HG03196 (cell line): ENCODE measurements at regions not wholly inside any gene's neighbourhood (a gene's known extent, or its start where the extent isn't known, plus 50 kb on each side); places are given as distances from the start of the nearest gene placed in this dataset.
"Not testable (repeated sequence)": the region's sequence is repeated elsewhere in the genome, so short reads cannot be mapped to it uniquely, and the experiment has no call there.

Source experiments
- ATAC-seq: cut with Tn5 transposase; IDR thresholded peaks from one replicate; pipeline ENCODE4 v1.9.1; 2021; ENCODE audit not compliant: unreplicated experiment

GRCh38 chr4:33453916-33454315 is 2733.7 kb downstream of the PCDH7 start:
- no peak for ATAC-seq

DNA sequence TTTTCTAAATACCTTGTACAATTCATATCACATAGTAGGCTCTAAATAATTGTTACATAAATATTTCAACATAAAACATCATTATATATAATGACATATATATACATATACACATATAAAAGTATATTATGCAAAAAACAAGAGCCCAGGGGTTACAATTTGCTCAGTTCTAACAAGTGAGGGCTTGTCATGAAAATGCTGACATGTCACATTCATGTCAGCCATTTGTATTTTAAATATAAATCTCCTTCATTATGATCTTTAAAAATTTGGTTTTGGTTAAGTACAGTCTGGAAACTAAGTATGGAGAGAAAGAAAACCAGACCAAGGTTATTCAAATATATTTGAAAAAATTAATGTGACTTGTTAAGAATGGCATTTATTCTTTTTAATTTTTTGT is 2745.4 kb downstream of the PCDH7 start:
- no peak for ATAC-seq

DNA sequence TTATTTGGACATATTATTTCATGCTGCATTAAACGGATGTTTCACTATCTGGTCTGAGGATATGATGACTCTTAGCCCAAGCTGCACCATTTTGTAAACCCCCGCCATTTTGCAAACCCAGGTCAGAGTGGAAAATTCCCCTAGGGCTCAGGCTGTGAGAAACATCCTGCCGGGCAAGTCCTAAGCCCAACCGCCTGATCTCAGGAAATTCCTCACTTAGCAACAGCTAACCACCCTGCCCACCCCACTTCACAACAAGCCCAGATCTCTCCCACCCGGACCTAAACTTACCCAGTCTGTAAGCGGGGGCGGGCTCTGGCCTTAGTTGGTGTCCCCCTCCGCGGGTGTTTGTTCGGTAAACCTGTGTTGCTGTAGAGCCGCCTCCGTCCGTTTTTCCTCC is 2747.1 kb downstream of the PCDH7 start:
- ATAC-seq, result no peak

GRCh38 chr4:33470805-33471204 is 2750.6 kb downstream of the PCDH7 start:
- no peak for ATAC-seq

DNA sequence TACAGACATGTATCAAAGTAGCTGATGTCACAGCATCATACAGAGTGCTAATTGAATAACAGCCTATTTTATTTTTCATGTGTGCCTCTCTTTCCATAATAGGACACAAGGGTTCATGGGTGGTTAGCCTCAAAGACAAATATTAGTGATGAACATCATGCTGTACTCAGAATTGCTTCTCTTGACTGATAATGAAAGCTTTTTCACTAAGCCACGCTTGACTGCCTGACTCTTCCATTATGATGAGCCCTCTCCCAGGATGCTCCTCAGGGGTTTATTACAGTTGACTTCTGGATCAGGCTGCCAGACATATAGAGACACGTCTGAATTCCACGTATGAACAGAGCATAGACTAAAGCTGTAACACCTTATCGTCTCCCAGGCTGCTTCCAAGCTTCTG is 2757.5 kb downstream of the PCDH7 start:
- ATAC-seq, result no peak

- no peak for ATAC-seq
These were observed 2761.5 kb downstream of the ARAP2 start for GRCh38 chr4:33482773-33483172.

DNA sequence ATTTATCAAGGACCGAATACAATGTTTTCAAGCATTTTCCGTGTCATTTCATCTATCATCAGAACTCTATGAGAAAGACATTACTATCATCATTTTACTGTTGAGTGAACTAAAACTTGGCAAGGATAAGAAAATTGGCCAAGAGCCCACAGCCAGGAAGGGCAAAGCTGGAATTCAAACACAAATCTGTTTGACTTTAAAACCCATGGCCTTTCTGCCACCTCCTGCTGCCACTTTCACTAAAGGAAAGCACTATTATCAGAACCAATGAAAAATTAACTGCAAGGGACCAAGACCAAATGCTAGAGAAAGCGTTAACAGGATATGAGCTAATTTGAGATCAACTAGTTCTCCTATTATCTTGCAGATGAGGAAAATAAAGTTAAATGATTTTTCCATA is 2759.2 kb downstream of the ARAP2 start:
- no peak for ATAC-seq

DNA sequence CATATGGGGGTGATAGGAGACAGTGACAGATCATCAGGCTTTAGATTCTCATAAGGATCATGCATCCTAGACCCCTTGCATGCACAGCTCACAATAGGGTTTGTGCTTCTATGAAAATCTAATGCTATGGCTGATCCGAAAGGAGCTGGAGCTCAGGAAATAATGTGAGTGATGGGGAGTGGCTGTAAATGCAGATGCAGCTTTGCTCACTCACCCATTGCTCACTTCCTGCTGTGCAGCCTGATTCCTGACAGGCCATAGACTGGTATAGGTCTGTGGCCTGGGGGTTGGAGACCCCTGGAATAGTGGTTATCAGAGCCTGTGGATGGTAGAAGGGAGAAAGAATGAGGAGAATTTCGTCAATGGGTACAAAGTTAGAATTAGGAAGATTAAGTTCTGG is 2751.1 kb downstream of the ARAP2 start:
- no peak for ATAC-seq

GRCh38 chr4:33494150-33494549 is 2750.2 kb downstream of the ARAP2 start:
- no peak for ATAC-seq

DNA sequence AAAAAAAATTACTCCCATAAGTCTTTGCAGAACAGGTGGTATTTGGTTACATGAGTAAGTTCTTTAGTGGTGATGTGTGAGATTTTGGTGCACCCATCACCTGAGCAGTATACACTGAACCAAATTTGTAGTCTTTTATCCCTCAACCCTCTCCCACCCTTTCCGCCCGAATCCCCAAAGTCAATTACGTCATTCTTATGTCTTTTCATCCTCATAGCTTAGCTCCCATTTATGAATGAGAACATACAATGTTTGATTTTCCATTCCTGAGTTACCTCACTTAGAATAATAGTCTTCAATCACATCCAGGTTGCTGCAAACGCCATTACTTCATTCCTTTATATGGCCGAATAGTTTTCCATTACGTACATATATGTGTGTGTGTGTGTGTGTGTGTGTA is 2742.7 kb downstream of the ARAP2 start:
- ATAC-seq, result not testable (repeated sequence)

GRCh38 chr4:33512397-33512796 is 2731.9 kb downstream of the ARAP2 start:
- ATAC-seq, result no peak

DNA sequence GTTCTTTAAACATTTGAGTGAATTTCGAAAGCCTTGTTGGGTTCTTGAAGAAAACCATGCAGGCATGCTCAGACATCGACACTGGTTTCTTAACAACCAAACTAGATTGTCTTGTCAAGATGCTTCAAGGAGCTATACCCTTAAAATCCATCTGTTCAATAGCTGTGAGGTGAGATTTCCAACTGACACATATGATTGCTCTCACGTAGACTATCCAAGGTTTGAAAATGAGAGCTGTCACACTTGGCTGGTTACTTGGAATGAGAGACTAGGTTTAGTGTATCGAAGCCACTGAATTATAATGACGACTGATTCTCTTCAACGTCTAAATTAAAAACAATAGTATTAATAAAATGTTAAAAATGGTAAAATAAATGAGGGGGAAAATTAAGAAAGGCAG is 2725.5 kb downstream of the ARAP2 start:
- ATAC-seq, result no peak

- no peak for ATAC-seq
These were observed 2711.5 kb downstream of the ARAP2 start for GRCh38 chr4:33532821-33533220.

GRCh38 chr4:33536898-33537297 is 2707.4 kb downstream of the ARAP2 start:
- ATAC-seq, result no peak

DNA sequence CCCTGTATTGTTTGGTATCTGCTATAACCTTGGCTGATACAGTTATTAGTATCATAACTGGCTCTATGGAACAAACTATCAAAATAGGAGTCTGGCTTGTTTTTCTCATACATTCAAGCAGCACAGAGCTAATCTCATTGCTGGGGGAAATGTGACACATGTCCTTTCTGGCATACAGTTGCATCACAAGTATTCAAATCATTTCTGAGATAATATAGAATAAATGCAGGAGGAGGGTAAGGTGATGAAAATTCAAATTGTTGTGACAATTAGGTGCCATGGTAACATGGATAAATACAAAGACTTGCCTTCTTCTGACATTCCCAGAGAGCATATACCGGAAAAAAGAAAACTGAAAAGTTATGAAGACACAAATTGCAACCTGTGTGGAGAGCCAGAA is 2706.8 kb downstream of the ARAP2 start:
- ATAC-seq, result no peak

DNA sequence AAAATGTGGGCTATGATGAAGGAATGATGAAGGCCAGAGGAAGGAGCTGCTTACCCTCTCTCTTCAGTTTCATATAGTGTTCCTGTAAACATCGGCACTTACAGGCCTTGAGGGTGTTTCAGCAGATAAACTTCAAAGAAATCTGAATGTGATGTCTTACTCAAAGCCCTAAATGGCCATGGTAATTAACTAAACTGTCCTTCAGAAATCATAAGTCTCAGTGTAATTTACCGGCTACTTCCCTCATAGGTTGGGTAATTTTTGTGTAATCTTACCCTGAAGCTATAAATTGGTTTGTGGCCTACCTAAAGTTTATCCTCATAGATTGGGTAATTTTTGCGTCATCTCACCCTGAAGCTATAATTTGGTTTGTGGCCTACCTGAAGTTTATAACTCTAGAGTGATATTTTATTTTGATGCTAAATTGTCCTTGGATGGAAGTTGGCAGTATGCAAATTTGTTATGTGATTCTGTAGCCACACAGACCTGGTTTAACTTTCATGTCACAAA is 2700.3 kb downstream of the ARAP2 start:
- ATAC-seq, result no peak

- no peak for ATAC-seq
These were observed 2693.1 kb downstream of the ARAP2 start for GRCh38 chr4:33551244-33551643.

DNA sequence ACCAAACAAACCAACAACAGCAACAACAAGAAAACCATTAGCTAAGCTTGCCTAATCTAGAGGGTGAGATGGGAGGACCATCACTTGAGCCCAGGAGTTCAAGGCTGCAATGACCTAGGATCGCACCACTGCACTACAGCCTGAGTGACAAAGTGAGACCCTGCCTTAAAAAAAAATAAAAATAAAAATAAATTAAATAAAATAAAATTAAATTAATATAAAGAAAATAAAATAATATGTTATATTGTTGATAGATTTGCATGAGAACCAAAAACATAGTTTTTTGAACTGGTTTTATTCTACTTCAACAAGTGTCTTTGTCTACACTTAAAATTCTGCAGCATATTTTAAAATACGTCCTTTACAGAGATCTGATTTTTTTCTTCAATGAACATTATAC is 2683.1 kb downstream of the ARAP2 start:
- ATAC-seq, result no peak

- no peak for ATAC-seq
These were observed 2677.7 kb downstream of the ARAP2 start for GRCh38 chr4:33566649-33567048.

DNA sequence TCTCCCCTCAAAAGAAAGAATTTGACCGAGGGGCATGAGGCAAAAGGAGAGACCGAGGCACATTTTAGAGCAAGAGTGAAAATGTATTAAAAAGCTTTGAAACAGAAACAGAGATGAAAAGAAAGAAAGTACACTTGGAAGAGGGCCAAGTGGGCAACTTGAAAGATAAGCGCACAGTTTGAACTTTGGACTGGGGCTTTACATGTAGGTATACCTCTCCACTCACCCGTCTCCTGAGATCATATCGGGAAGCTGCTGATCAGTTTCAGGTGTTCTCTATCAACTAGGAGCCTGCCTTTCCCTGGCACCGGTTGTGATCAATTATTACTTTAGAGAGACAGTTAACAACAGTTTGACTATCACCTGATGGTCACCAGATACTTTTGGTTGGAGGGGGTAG is 2666.5 kb downstream of the ARAP2 start:
- ATAC-seq, result no peak

DNA sequence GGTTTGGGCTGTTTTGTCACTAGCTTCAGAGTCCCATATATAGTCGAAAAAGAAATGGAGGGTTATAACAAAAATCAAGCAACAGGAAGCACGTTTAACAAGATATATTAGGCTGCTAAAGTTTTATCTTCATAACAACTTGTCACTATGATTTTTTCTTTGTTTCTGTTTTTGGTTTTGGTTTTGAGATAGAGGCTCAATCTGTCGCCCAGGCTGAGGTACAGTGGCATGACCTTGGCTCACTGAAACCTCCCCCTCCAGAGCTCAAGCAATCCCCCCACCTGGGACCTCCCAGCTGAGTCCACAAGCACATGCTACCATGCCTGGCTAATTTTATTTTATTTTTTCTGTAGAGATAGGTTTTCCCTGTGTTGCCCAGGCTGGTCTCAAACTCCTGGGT is 2664.4 kb downstream of the ARAP2 start:
- ATAC-seq, result no peak

- no peak for ATAC-seq
These were observed 2651.6 kb downstream of the ARAP2 start for GRCh38 chr4:33592701-33593100.

GRCh38 chr4:33606951-33607350 is 2637.4 kb downstream of the ARAP2 start:
- ATAC-seq, result no peak

DNA sequence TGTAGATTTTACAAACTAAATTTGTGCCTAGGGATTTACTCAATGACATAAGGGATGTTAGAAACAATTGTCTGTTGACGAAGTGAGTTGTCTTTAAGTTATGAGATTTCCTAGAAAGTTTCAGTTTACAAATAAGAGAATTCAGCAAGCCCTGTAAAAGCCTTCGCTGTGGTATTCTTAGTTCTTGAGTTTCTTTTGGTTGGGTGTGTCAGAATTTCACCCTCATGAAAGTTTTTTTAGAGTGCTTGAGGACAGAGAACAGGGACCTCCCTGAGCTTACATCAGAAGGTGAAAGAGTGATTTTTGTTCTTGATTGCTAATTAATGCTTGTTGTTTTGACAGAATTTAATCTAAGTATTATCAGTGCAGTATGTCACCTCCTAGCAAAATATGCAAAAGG is 2628.2 kb downstream of the ARAP2 start:
- no peak for ATAC-seq
